B cell (primary cell): ENCODE measurements at regions not wholly inside any gene's neighbourhood (a gene's known extent, or its start where the extent isn't known, plus 50 kb on each side); places are given as distances from the start of the nearest gene placed in this dataset.

Experiments
- ATAC-seq: fragments of 200-7000 bp; cut with Tn5 transposase; one replicate; pipeline ENCODE4 v1.10.0; 2021; ENCODE audit warnings: low read depth, mild to moderate bottlenecking, moderate number of reproducible peaks, moderate library complexity
- CTCF ChIA-PET: fragments of 350-600 bp; sonication (Branson Sonifier 250); formaldehyde crosslinking; loops from one replicate; lab custom pipeline; 2021; ENCODE audit warnings: antibody characterized with exemption, inconsistent platforms; lab: Charles Lee
- POLR2A ChIA-PET: fragments of 350-600 bp; sonication (Branson Sonifier 250); formaldehyde crosslinking; loops from one replicate; lab custom pipeline; 2021; ENCODE audit warnings: antibody characterized with exemption; lab: Charles Lee
- DNase-seq: peaks from one replicate; pipeline ENCODE4 v3.0.0; 2013
- H2AFZ ChIP-seq: 2 replicates; pipeline ENCODE4 v1.6.1; 2012; ENCODE audit warnings: mild to moderate bottlenecking, low read depth, low read length; ENCODE audit not compliant: insufficient read depth, poor library complexity, severe bottlenecking
- H3K27ac ChIP-seq, 2 donors: 1 replicate in 1 of 2; 2 replicates in 1 of 2; pipeline ENCODE4 v1.5.1; 2012 to 2013; ENCODE audit warnings: low read length in 2 of 2, mild to moderate bottlenecking in 2 of 2, moderate library complexity in 1 of 2
- H3K27me3 ChIP-seq, 4 experiments: fragments of 200-600 bp in 1 of 4; sonication (generic) in 1 of 4; replicated peaks in 1 of 4; 1 replicate in 2 of 4; 2 replicates in 2 of 4; pipeline versions ENCODE4 v1.6.1 to v1.7.0; 2013 to 2016; ENCODE audit warnings: low read length in 3 of 4, mild to moderate bottlenecking in 2 of 4, mixed read lengths in 1 of 4, moderate library complexity in 1 of 4; ENCODE audit not compliant: insufficient read depth in 4 of 4, control insufficient read depth in 3 of 4; ENCODE audit errors: control extremely low read depth in 1 of 4
- H3K36me3 ChIP-seq, 2 experiments: replicated peaks in 1 of 2; 1 replicate in 1 of 2; 2 replicates in 1 of 2; pipeline versions ENCODE4 v1.6.1 to v1.7.1; 2013; ENCODE audit warnings: low read length in 1 of 2; ENCODE audit not compliant: insufficient read depth in 2 of 2, control insufficient read depth in 1 of 2; ENCODE audit errors: control extremely low read depth in 1 of 2, extremely low read depth in 1 of 2
- H3K4me1 ChIP-seq, 2 donors: fragments of 200-600 bp in 1 of 2; sonication (generic) in 1 of 2; 1 replicate in 1 of 2; 2 replicates in 1 of 2; pipeline versions ENCODE4 v1.5.1 to v1.6.1; 2013 to 2017; ENCODE audit warnings: low read length in 2 of 2; ENCODE audit not compliant: control insufficient read depth in 2 of 2, insufficient read depth in 2 of 2
- H3K4me2 ChIP-seq: replicated peaks from 2 replicates; pipeline ENCODE3; 2012; ENCODE audit warnings: mild to moderate bottlenecking, low read depth, low read length; ENCODE audit not compliant: poor library complexity, severe bottlenecking
- H3K4me3 ChIP-seq, 5 experiments: fragments of 200-600 bp in 1 of 5; sonication (generic) in 1 of 5; 1 replicate in 3 of 5; 2 replicates in 2 of 5; pipeline versions ENCODE4 v1.5.1 to v1.7.0; 2011 to 2016; ENCODE audit warnings: low read length in 4 of 5, mild to moderate bottlenecking in 4 of 5, low read depth in 2 of 5, control low read depth in 1 of 5, moderate library complexity in 1 of 5; ENCODE audit not compliant: insufficient read depth in 1 of 5; ENCODE audit errors: control extremely low read depth in 1 of 5, extremely low read depth in 1 of 5
- H3K79me2 ChIP-seq: fragments of 200-600 bp; sonication (generic); one replicate; pipeline ENCODE4 v1.6.0; 2016; ENCODE audit warnings: low read length; ENCODE audit not compliant: control insufficient read depth, insufficient read depth
- H3K9ac ChIP-seq: fragments of 200-600 bp; sonication (generic); 2 replicates; pipeline ENCODE4 v1.6.1; 2017; ENCODE audit warnings: mild to moderate bottlenecking, low read length, moderate library complexity
- H3K9me3 ChIP-seq, 3 donors: one replicate each; pipeline versions ENCODE4 v1.6.1 to v1.7.1; 2013; ENCODE audit warnings: low read length in 2 of 3; ENCODE audit not compliant: control insufficient read depth in 2 of 3, insufficient read depth in 1 of 3; ENCODE audit errors: control extremely low read depth in 1 of 3
- H4K20me1 ChIP-seq: 2 replicates; pipeline ENCODE4 v1.6.0; 2012; ENCODE audit warnings: mild to moderate bottlenecking, low read length; ENCODE audit not compliant: insufficient read depth, control insufficient read depth, poor library complexity, severe bottlenecking
- H3K27ac Mint-ChIP-seq: one replicate; pipeline ENCODE4 v1.8.0; 2021; ENCODE audit warnings: mixed read lengths
- H3K27me3 Mint-ChIP-seq: one replicate; pipeline ENCODE4 v1.8.0; 2021; ENCODE audit warnings: mixed read lengths
- H3K4me1 Mint-ChIP-seq: one replicate; pipeline ENCODE4 v1.8.0; 2021; ENCODE audit warnings: mixed read lengths
- H3K4me3 Mint-ChIP-seq: one replicate; pipeline ENCODE4 v1.8.0; 2021; ENCODE audit warnings: mixed read lengths
- H3K9me3 Mint-ChIP-seq: one replicate; pipeline ENCODE4 v1.8.0; 2022; ENCODE audit warnings: mixed read lengths; ENCODE audit not compliant: insufficient read depth
- EZH2 ChIP-seq: IDR thresholded peaks from 2 replicates; pipeline ENCODE4 v1.6.1; 2012; ENCODE audit warnings: borderline replicate concordance, low read depth, mild to moderate bottlenecking, moderate library complexity, low read length; ENCODE audit not compliant: insufficient read depth, poor library complexity, severe bottlenecking
- WGBS: methylation state at CpG from one replicate; pipeline ENCODE4 v1.1.5; 2013; ENCODE audit warnings: missing lambda C conversion rate; ENCODE audit not compliant: insufficient coverage; 5-methylcytosine and 5-hydroxymethylcytosine counted together
- intact Hi-C: fragments of 100-400 bp; cut with micrococcal nuclease; formaldehyde crosslinking; loops from one replicate; pipeline ENCODE4 v1.10.0; 2022
- TF ChIP-seq, protein P1 (sequence below): fragments of 200-600 bp; IDR thresholded peaks from one replicate; pipeline ENCODE4 v1.8.0; 2022; ENCODE audit warnings: antibody characterized with exemption, mild to moderate bottlenecking

DNA sequence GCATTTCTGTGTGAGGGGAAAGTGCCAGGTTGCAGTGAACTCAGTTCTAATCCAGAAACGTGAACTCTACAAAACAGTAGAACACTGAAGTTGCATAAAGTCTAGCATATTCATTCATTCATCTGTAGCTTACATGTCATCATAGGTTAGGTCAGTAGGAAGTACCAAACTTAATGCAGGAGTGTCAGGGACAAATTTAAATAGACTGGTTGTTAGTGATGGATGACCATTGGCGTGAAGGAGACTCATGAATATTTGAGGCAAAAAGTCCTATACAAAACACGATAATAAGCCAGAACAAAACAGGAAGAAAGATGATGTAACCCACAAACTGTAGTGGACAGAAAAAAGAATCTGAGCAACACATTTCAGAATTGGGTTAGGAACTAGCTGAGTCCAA lies 592.8 kb upstream of the PCDH10 start:
- no peak for TF ChIP-seq EZH2
- TF ChIP-seq, protein P1, sequence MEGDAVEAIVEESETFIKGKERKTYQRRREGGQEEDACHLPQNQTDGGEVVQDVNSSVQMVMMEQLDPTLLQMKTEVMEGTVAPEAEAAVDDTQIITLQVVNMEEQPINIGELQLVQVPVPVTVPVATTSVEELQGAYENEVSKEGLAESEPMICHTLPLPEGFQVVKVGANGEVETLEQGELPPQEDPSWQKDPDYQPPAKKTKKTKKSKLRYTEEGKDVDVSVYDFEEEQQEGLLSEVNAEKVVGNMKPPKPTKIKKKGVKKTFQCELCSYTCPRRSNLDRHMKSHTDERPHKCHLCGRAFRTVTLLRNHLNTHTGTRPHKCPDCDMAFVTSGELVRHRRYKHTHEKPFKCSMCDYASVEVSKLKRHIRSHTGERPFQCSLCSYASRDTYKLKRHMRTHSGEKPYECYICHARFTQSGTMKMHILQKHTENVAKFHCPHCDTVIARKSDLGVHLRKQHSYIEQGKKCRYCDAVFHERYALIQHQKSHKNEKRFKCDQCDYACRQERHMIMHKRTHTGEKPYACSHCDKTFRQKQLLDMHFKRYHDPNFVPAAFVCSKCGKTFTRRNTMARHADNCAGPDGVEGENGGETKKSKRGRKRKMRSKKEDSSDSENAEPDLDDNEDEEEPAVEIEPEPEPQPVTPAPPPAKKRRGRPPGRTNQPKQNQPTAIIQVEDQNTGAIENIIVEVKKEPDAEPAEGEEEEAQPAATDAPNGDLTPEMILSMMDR, result no peak
- DNase-seq, result no peak
- ChIA-PET CTCF (no interaction called here), POLR2A (no interaction called here)
- no peaks in the 10 kb centered on the region for H4K20me1 ChIP-seq
- H3K9ac ChIP-seq, result no peak overlapping the region
- no peak overlapping the region for H3K4me2 ChIP-seq
- no peaks in the 10 kb centered on the region for H3K79me2 ChIP-seq
- no peaks in the 10 kb centered on the region for H3K36me3 ChIP-seq
- H3K27me3 Mint-ChIP-seq, result no peaks in the 10 kb centered on the region
- H3K4me1 Mint-ChIP-seq, result no peaks in the 10 kb centered on the region
- intact Hi-C loops, result no loop called here
- H3K9me3 ChIP-seq, result no peaks in the 10 kb centered on the region
- WGBS, result no CpG with 5 or more reads among the region's 3 CpGs
- H3K9me3 Mint-ChIP-seq, result peaks cover 3% of the 10 kb centered on the region
- H3K27ac ChIP-seq, result no peak overlapping the region
- H3K4me1 ChIP-seq, result no peaks in the 10 kb centered on the region
- no peak for ATAC-seq
- no peak overlapping the region for H2AFZ ChIP-seq
- no peak overlapping the region for H3K27ac Mint-ChIP-seq
- H3K4me3 ChIP-seq, result no peak overlapping the region
- no peak overlapping the region for H3K4me3 Mint-ChIP-seq
- no peaks in the 10 kb centered on the region for H3K27me3 ChIP-seq

DNA sequence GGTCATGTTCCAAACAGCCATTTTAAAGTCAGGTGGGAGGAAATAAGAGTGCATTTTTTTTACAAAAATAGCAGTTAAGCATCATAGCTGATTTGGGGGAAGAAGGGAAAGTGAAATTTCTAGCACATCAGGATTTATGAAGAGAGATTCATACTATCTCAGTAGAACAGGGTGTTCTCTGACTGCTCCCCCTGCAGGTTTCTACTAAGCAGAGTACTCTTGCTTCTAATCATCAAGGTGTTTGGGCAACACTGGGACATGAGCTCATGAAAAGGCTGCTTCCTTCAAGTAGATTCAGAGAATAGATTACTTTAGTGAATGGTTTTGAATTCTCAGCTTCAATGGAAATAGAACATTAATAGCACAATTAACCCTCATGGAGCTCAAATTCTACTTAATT lies 591.4 kb upstream of the PCDH10 start:
- no peaks in the 10 kb centered on the region for H3K9me3 ChIP-seq
- H3K4me1 ChIP-seq, result no peaks in the 10 kb centered on the region
- H3K4me2 ChIP-seq, result no peak overlapping the region
- H3K27ac ChIP-seq, result no peak overlapping the region
- TF ChIP-seq, protein P1, result no peak
- TF ChIP-seq EZH2, result no peak
- no peak for DNase-seq
- ChIA-PET POLR2A (no interaction called here), CTCF (interaction anchor here (0.9 kb wide), 1 partner anchor 13 kb away, joined by 3 read pairs; no protein-coding TSS in a partner anchor)
- H2AFZ ChIP-seq, result no peak overlapping the region
- H4K20me1 ChIP-seq, result no peaks in the 10 kb centered on the region
- Mint-ChIP-seq H3K27me3 (no peaks in the 10 kb centered on the region), H3K9me3 (peaks cover 3% of the 10 kb centered on the region), H3K27ac (no peak overlapping the region), H3K4me1 (no peaks in the 10 kb centered on the region), H3K4me3 (no peak overlapping the region)
- no peaks in the 10 kb centered on the region for H3K27me3 ChIP-seq
- no peak overlapping the region for H3K9ac ChIP-seq
- no peaks in the 10 kb centered on the region for H3K36me3 ChIP-seq
- H3K79me2 ChIP-seq, result no peaks in the 10 kb centered on the region
- ATAC-seq, result no peak
- intact Hi-C loops, result no loop called here
- H3K4me3 ChIP-seq, result no peak overlapping the region
